ENCODE measurements at regions not wholly inside any gene's neighbourhood (a gene's known extent, or its start where the extent isn't known, plus 50 kb on each side); places are given as distances from the start of the nearest gene placed in this dataset.
"Not testable (repeated sequence)": the region's sequence is repeated elsewhere in the genome, so short reads cannot be mapped to it uniquely, and the experiment has no call there.

GRCh38 chr5:23451156-23451555 lies 56.3 kb upstream of the PRDM9 start:
- no peaks in the 10 kb centered on the region for H3K27me3 Mint-ChIP-seq (ENCODE audit: low read depth)
- no peak overlapping the region for H3K27ac Mint-ChIP-seq
- H3K4me3 Mint-ChIP-seq, result no peak overlapping the region
- DNase-seq (ENCODE audit: low spot score), result no peak
- no peaks in the 10 kb centered on the region for H3K4me1 Mint-ChIP-seq (ENCODE audit: low read depth)
- H3K9me3 Mint-ChIP-seq, result peaks cover 50% of the 10 kb centered on the region
- H3K36me3 Mint-ChIP-seq (ENCODE audit: low read depth), result no peaks in the 10 kb centered on the region

DNA sequence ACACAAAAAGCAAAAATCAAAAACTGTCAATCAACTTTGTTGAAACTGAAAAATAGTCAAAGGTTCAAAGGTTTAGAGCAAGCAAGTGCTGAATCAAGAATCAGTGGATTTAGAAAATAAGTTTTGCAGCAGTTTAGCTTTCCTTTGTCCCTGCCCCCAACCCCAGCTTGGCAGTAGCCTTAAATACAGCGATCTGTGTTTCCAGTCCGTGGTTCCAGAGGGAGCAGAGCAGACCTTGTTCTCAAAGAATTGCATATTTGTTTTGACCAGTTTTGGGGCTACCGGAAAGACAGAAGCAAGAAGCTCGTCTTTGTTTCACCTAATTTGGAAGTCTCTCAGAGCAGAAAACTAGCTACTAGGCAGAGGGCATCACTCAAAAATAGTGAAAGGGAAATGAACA lies 57.2 kb upstream of the PRDM9 start:
- Mint-ChIP-seq H3K27ac (no peak overlapping the region), H3K27me3 (ENCODE audit: low read depth) (no peaks in the 10 kb centered on the region), H3K4me1 (ENCODE audit: low read depth) (no peaks in the 10 kb centered on the region), H3K9me3 (peaks cover 42% of the 10 kb centered on the region), H3K4me3 (no peak overlapping the region), H3K36me3 (ENCODE audit: low read depth) (no peaks in the 10 kb centered on the region)
- no peak for DNase-seq (ENCODE audit: low spot score)

DNA sequence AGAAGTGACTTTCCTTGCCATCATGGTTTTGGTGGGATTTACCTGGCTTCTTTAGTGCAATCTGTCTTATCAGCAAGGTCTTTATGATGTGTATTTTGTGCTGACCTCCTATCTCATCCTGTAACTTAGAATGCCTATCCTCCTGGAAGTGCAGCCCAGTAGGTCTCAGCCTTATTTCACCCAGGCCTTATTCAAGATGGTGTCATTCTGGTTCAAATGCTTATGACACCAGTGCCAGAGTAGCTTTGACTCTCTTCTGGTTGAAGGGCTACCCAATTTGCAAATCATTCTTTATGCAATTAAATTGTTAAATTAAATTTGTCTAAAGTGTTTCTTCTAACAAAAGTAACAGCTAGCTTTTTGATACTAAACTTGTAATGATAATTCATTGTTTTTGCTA lies 58.8 kb upstream of the PRDM9 start:
- DNase-seq (ENCODE audit: low spot score), result no peak
- no peaks in the 10 kb centered on the region for H3K36me3 Mint-ChIP-seq (ENCODE audit: low read depth)
- H3K9me3 Mint-ChIP-seq, result peaks cover 40% of the 10 kb centered on the region
- H3K27ac Mint-ChIP-seq, result no peak overlapping the region
- H3K4me1 Mint-ChIP-seq (ENCODE audit: low read depth), result no peaks in the 10 kb centered on the region
- no peak overlapping the region for H3K4me3 Mint-ChIP-seq
- no peaks in the 10 kb centered on the region for H3K27me3 Mint-ChIP-seq (ENCODE audit: low read depth)

DNA sequence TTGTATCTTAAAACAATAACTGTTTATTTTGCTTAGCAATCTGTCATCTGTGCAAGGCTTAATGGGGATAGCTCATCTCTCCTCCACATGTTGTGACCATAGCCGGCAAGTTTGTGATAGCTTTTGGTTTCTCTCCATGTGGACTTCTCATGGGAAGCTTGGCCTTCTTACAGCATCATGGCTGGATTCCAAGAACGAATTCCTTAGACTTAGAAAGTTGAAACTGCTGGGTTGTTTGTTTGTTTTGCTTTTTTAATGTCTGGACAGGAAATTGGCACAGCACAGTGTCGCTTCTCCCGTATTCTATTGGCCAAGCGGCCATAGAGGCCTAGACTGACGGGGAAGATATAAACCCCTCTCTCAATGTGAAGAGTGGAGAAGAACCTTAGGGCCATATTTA lies 61.0 kb upstream of the PRDM9 start:
- Mint-ChIP-seq H3K4me3 (no peak overlapping the region), H3K27ac (no peak overlapping the region), H3K4me1 (ENCODE audit: low read depth) (no peaks in the 10 kb centered on the region), H3K36me3 (ENCODE audit: low read depth) (no peaks in the 10 kb centered on the region), H3K9me3 (peaks cover 37% of the 10 kb centered on the region), H3K27me3 (ENCODE audit: low read depth) (no peaks in the 10 kb centered on the region)
- no peak for DNase-seq (ENCODE audit: low spot score)

- Mint-ChIP-seq H3K9me3 (peaks cover 37% of the 10 kb centered on the region), H3K27ac (no peak overlapping the region), H3K27me3 (ENCODE audit: low read depth) (no peaks in the 10 kb centered on the region), H3K4me3 (no peak overlapping the region), H3K36me3 (ENCODE audit: low read depth) (no peaks in the 10 kb centered on the region), H3K4me1 (ENCODE audit: low read depth) (no peaks in the 10 kb centered on the region)
- DNase-seq (ENCODE audit: low spot score), result no peak
These were observed 61.8 kb upstream of the PRDM9 start for GRCh38 chr5:23445573-23445972.

DNA sequence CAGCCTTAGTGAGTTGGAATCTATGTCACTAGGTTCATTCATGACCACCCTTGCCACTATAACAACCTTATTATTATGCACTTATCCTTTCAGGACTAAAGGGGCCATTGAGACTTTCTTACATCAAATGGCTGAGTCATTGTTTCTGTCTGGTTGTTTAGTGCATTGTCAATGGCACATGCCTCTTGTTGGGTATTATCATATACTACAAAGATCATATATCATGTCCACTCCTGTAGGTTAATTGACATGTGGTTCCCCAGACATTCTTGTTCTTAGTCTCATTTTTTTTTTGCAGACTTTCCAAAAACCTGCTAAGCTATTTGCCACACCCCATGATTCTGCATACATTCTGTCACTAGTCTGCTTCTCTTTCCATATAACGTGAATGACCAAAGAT lies 66.7 kb upstream of the PRDM9 start:
- Mint-ChIP-seq H3K4me1 (ENCODE audit: low read depth) (no peaks in the 10 kb centered on the region), H3K36me3 (ENCODE audit: low read depth) (no peaks in the 10 kb centered on the region), H3K27me3 (ENCODE audit: low read depth) (no peaks in the 10 kb centered on the region), H3K9me3 (peaks cover 24% of the 10 kb centered on the region), H3K27ac (no peak overlapping the region), H3K4me3 (no peak overlapping the region)
- DNase-seq (ENCODE audit: low spot score), result no peak

DNA sequence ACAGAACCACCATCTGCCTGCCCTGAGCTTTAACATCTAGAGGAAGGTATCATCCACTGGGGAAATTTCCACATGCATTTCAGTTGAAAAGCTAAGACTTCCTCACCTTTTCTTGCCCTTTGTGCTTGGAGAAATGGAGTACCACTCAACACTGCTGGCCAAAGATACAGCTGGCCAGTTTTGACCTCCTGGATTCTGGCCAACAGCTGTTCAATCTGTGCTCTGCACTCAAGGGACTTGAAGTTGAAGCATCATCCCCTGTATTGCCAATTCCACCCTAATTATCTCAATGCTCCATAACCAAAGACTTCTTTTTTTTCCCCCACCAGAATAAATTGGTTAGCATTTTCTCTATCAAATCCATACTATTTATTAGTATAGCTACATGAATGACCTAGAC lies 70.4 kb upstream of the PRDM9 start:
- no peaks in the 10 kb centered on the region for H3K36me3 Mint-ChIP-seq (ENCODE audit: low read depth)
- no peaks in the 10 kb centered on the region for H3K27me3 Mint-ChIP-seq (ENCODE audit: low read depth)
- peaks cover 28% of the 10 kb centered on the region for H3K9me3 Mint-ChIP-seq
- DNase-seq (ENCODE audit: low spot score), result no peak
- no peak overlapping the region for H3K4me3 Mint-ChIP-seq
- no peak overlapping the region for H3K27ac Mint-ChIP-seq
- H3K4me1 Mint-ChIP-seq (ENCODE audit: low read depth), result no peaks in the 10 kb centered on the region

- no peaks in the 10 kb centered on the region for H3K27me3 Mint-ChIP-seq (ENCODE audit: low read depth)
- H3K4me3 Mint-ChIP-seq, result no peak overlapping the region
- H3K27ac Mint-ChIP-seq, result no peak overlapping the region
- H3K36me3 Mint-ChIP-seq (ENCODE audit: low read depth), result no peaks in the 10 kb centered on the region
- DNase-seq (ENCODE audit: low spot score), result no peak
- H3K9me3 Mint-ChIP-seq, result peaks cover 25% of the 10 kb centered on the region
- no peaks in the 10 kb centered on the region for H3K4me1 Mint-ChIP-seq (ENCODE audit: low read depth)
These were observed 73.7 kb upstream of the PRDM9 start for GRCh38 chr5:23433534-23434315.

DNA sequence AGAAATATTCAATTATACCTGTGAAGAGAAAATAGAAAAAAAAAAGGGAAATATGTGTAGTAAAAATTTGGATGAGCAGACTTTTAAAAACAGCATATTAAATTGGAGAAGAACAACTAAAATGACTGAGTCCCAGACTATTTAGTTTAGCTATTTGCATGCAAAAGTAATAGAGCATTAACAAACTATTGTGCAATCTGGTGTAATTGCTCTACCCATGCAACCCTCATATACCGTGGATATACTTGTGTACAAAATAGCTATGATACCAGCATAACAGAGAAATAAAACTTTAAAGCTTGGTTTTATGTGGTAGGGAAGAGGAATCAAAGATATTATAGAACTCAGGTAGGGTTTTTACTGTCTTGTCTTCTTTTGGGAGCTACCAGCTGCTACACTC lies 78.7 kb upstream of the PRDM9 start:
- Mint-ChIP-seq H3K4me3 (no peak overlapping the region), H3K4me1 (ENCODE audit: low read depth) (no peaks in the 10 kb centered on the region), H3K27me3 (ENCODE audit: low read depth) (no peaks in the 10 kb centered on the region), H3K27ac (no peak overlapping the region), H3K9me3 (peaks cover 21% of the 10 kb centered on the region), H3K36me3 (ENCODE audit: low read depth) (no peaks in the 10 kb centered on the region)
- no peak for DNase-seq (ENCODE audit: low spot score)

GRCh38 chr5:23420214-23420613 lies 87.2 kb upstream of the PRDM9 start:
- not testable (repeated sequence) for H3K27ac Mint-ChIP-seq; DNase-seq (ENCODE audit: low spot score); H3K27me3 Mint-ChIP-seq (ENCODE audit: low read depth); H3K4me1 Mint-ChIP-seq (ENCODE audit: low read depth); H3K4me3 Mint-ChIP-seq; H3K36me3 Mint-ChIP-seq (ENCODE audit: low read depth)
- H3K9me3 Mint-ChIP-seq, result peaks cover 41% of the 10 kb centered on the region

- Mint-ChIP-seq H3K4me3 (no peak overlapping the region), H3K27me3 (ENCODE audit: low read depth) (no peaks in the 10 kb centered on the region), H3K36me3 (ENCODE audit: low read depth) (no peaks in the 10 kb centered on the region), H3K9me3 (peaks cover 44% of the 10 kb centered on the region), H3K27ac (no peak overlapping the region), H3K4me1 (ENCODE audit: low read depth) (no peaks in the 10 kb centered on the region)
- DNase-seq (ENCODE audit: low spot score), result no peak
These were observed 88.3 kb upstream of the PRDM9 start for GRCh38 chr5:23419115-23419514.

GRCh38 chr5:23412515-23412914 lies 94.9 kb upstream of the PRDM9 start:
- H3K27ac Mint-ChIP-seq, result no peak overlapping the region
- DNase-seq (ENCODE audit: low spot score), result no peak
- H3K27me3 Mint-ChIP-seq (ENCODE audit: low read depth), result no peaks in the 10 kb centered on the region
- no peak overlapping the region for H3K4me3 Mint-ChIP-seq
- H3K9me3 Mint-ChIP-seq, result peaks cover 49% of the 10 kb centered on the region
- no peaks in the 10 kb centered on the region for H3K4me1 Mint-ChIP-seq (ENCODE audit: low read depth)
- no peaks in the 10 kb centered on the region for H3K36me3 Mint-ChIP-seq (ENCODE audit: low read depth)

DNA sequence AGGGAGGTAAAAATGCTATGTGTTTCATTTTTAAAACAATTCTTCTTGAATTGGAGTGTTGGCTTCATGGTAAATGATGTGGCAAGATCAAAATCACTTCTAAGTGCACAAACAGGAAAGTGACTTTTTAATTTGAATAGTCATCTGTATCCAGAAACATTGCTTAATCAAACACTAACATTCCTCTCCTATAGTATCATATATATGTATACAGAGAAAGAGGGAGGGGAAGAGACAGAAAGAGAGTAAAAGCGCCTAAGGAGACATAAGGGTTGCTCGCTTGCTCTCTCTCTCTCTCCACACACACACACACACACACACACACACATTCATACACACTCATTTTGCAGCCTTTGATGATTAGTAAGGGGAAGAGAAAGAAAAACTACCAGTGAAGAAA lies 95.4 kb upstream of the PRDM9 start:
- Mint-ChIP-seq H3K4me1 (ENCODE audit: low read depth) (no peaks in the 10 kb centered on the region), H3K9me3 (peaks cover 50% of the 10 kb centered on the region), H3K4me3 (no peak overlapping the region), H3K27me3 (ENCODE audit: low read depth) (no peaks in the 10 kb centered on the region), H3K27ac (no peak overlapping the region), H3K36me3 (ENCODE audit: low read depth) (no peaks in the 10 kb centered on the region)
- DNase-seq (ENCODE audit: low spot score), result no peak

DNA sequence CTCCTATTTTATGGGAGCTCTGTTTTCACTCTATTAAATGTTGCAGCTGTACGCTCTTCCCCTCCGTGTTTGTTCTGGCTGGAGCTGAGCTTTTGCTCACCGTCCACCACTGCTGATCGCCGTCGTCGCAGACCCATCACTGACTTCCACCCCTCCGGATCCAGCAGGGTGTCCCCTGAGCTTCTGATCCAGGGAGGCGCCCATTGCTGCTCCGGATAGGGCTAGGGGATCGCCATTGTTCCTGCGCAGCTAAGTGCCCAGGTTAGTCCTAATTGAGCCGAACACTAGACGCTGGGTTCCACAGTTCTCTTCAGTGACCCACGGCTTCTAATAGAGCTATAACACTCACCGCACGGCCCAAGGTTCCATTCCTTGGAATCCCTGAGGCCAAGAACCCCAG lies 96.2 kb upstream of the PRDM9 start:
- no peaks in the 10 kb centered on the region for H3K27me3 Mint-ChIP-seq (ENCODE audit: low read depth)
- no peaks in the 10 kb centered on the region for H3K36me3 Mint-ChIP-seq (ENCODE audit: low read depth)
- no peaks in the 10 kb centered on the region for H3K4me1 Mint-ChIP-seq (ENCODE audit: low read depth)
- peaks cover 50% of the 10 kb centered on the region for H3K9me3 Mint-ChIP-seq
- DNase-seq (ENCODE audit: low spot score), result no peak
- no peak overlapping the region for H3K4me3 Mint-ChIP-seq
- no peak overlapping the region for H3K27ac Mint-ChIP-seq

DNA sequence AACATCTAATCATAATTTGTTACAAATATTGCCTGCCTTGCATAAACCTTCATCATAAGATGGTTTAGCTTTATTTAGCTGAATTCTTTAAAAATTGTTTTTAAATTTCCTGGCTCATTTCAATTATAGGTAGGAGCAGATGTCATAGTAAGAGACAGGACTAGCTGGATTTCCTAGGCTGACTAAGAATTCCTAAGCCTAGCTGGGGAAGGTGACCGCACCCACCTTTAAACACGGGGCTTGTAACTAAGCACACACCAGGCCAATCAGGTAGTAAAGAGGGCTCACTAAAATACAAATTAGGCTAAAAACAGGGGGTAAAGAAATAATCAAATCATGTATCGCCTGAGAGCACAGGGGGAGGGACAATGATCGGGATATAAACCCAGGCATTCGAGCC lies 96.6 kb upstream of the PRDM9 start:
- H3K4me1 Mint-ChIP-seq (ENCODE audit: low read depth); DNase-seq (ENCODE audit: low spot score); H3K36me3 Mint-ChIP-seq (ENCODE audit: low read depth); H3K27ac Mint-ChIP-seq; H3K4me3 Mint-ChIP-seq; H3K27me3 Mint-ChIP-seq (ENCODE audit: low read depth): not testable (repeated sequence)
- peaks cover 46% of the 10 kb centered on the region for H3K9me3 Mint-ChIP-seq
